Activated T-cell treated with anti-CD3 and anti-CD28 coated beads, Interleukin-2, amount 50 U/mL, for 72 hours (primary cell): ENCODE measurements at regions not wholly inside any gene's neighbourhood (a gene's known extent, or its start where the extent isn't known, plus 50 kb on each side); places are given as distances from the start of the nearest gene placed in this dataset.

Experiments used
- ATAC-seq, 2 donors: fragments of 150-1000 bp; cut with Tn5 transposase; replicated peaks in 1 of 2; 2 replicates each; pipeline ENCODE4 v1.10.0; 2021; ENCODE audit warnings: moderate library complexity in 2 of 2, mild to moderate bottlenecking in 1 of 2
- DNase-seq, 2 donors: peaks; one replicate each; pipeline ENCODE4 v3.0.0; 2021 to 2022; ENCODE audit warnings: mixed read lengths in 1 of 2
- H3K27ac Mint-ChIP-seq: one replicate; pipeline ENCODE4 v1.8.0; 2022; ENCODE audit warnings: mild to moderate bottlenecking, moderate library complexity, mixed read lengths
- H3K27me3 Mint-ChIP-seq: one replicate; pipeline ENCODE4 v1.8.0; 2022; ENCODE audit warnings: low read depth, mixed read lengths
- H3K36me3 Mint-ChIP-seq, 2 donors: one replicate each; pipeline ENCODE4 v1.8.0; 2022; ENCODE audit warnings: mixed read lengths in 2 of 2, mild to moderate bottlenecking in 1 of 2; ENCODE audit not compliant: insufficient read depth in 2 of 2
- H3K4me1 Mint-ChIP-seq: one replicate; pipeline ENCODE4 v1.8.0; 2022; ENCODE audit warnings: low read depth, mixed read lengths
- H3K4me3 Mint-ChIP-seq, 2 donors: one replicate each; pipeline ENCODE4 v1.8.0; 2022; ENCODE audit warnings: mild to moderate bottlenecking in 2 of 2, mixed read lengths in 2 of 2, moderate library complexity in 2 of 2
- H3K9me3 Mint-ChIP-seq, 2 donors: one replicate each; pipeline ENCODE4 v1.8.0; 2022; ENCODE audit warnings: mixed read lengths in 2 of 2

DNA sequence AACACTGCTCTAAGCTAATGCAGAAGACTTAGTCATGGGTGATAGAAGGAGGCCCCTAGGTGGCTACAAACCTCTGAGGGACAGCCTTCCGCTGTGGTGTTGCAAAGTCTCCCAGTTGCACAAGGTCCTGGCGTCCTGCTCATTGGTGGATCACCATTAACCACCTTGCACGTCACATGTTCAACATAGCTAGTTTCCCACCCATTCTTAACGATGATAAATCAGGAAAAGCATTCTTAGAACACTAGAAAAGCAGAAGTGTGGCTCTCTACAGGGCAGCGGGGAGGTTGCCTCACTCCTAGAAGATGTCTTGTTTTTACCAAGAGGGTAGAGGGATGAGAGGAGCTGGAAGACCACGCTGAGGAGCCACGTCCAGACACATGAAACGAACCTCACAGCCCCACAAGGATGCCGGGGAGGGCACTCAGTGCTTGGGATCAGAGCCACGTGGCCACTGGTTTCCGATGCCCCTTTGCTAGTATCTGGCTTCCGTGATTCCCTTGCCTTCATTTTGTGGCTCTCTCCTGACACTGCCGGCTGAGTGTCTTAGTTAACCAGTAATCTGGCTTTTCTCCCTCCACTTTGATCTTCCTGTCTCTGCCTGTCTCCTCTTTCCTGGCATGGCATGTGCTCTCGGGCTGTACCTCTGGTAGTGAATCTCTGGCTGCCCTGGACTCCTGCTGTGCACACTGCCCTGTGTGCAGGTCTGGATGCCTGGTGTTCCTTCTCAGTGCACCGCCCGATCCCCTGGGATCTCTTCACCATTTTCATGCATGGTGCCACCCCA, 91.4 kb upstream of the NEDD9 start:
- peak overlapping the region; percentile 83 to 84 for H3K4me3 Mint-ChIP-seq
- ATAC-seq (peak in 1 of 2 donors; percentile 2), DNase-seq (no peak)
- peaks cover 1 to 5% of the 10 kb centered on the region in 2 donors for H3K9me3 Mint-ChIP-seq
- H3K27me3 Mint-ChIP-seq = no peaks in the 10 kb centered on the region
- H3K36me3 Mint-ChIP-seq = peaks cover 8 to 12% of the 10 kb centered on the region in 2 donors
- H3K27ac Mint-ChIP-seq = peak overlapping the region; percentile 89
- peaks cover 89% of the 10 kb centered on the region for H3K4me1 Mint-ChIP-seq

GRCh38 chr6:11322252-11322885, 89.9 kb upstream of the NEDD9 start:
- H3K27me3 Mint-ChIP-seq = no peaks in the 10 kb centered on the region
- no peak for ATAC-seq
- no peak for DNase-seq
- H3K27ac Mint-ChIP-seq = no peak overlapping the region
- H3K4me1 Mint-ChIP-seq = peaks cover 90% of the 10 kb centered on the region
- H3K9me3 Mint-ChIP-seq = peaks cover 1 to 5% of the 10 kb centered on the region in 2 donors
- H3K4me3 Mint-ChIP-seq = no peak overlapping the region
- H3K36me3 Mint-ChIP-seq = peaks cover 11 to 14% of the 10 kb centered on the region in 2 donors

- Mint-ChIP-seq H3K4me3 (no peak overlapping the region), H3K27ac (no peak overlapping the region), H3K36me3 (peaks cover 10 to 22% of the 10 kb centered on the region in 2 donors), H3K4me1 (peaks cover 86% of the 10 kb centered on the region), H3K9me3 (peaks cover 1 to 5% of the 10 kb centered on the region in 2 donors), H3K27me3 (no peaks in the 10 kb centered on the region)
- ATAC-seq (no peak), DNase-seq (no peak)
Observed at GRCh38 chr6:11320914-11321597, 88.6 kb upstream of the NEDD9 start.

GRCh38 chr6:11318835-11319813, 86.7 kb upstream of the NEDD9 start:
- Mint-ChIP-seq H3K4me3 (peak overlapping the region; percentile 2 to 27), H3K27me3 (no peaks in the 10 kb centered on the region), H3K27ac (peak overlapping the region; percentile 94), H3K36me3 (peaks cover 7 to 18% of the 10 kb centered on the region in 2 donors), H3K4me1 (peaks cover 69% of the 10 kb centered on the region), H3K9me3 (peaks cover 0 to 5% of the 10 kb centered on the region in 2 donors)
- ATAC-seq (no peak), DNase-seq (no peak)

DNA sequence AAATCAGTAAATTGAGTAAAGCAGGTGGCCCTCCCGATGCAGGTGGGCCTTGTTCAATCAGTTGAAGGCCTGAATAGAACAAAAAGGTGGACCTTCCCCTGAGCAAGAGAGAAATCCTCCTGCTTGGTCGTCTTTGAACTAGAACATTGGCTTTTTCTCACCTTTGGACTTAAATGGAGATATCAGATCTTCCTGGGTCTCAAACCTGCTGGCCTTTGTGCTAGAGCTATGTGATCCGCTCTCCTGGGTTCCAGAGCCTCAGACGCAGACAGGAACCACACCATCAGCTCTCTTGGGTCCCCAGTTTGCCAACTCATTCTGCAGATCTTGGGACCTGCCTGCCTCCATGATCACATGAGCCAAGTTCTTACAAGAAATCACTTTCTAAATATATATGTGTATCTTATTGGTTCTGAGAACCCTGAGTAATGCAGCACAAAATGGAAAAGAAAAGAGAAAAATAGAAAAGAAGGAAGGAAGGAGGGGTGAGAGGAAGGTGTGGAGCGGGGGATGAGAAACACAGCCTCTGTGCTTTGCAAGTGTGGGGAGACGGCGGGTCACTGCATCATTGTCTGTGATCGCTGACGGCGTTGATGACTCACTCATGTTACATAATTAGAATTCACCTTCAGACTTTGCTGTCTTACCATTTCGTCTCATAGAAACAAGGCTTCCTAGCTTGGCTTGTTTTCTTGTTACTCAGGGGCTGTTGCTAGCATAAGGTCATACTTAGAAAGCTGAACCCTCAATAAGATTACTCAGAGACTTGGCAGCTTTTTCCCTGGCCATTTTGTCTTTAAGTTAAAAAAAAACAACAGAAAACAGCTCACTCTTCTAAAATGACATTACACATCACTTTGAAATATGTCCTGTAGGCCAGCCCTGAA, 85.7 kb upstream of the NEDD9 start:
- Mint-ChIP-seq H3K4me1 (peaks cover 59% of the 10 kb centered on the region), H3K27ac (peak overlapping the region; percentile 94), H3K36me3 (peaks cover 6 to 20% of the 10 kb centered on the region in 2 donors), H3K9me3 (peaks cover 0 to 8% of the 10 kb centered on the region in 2 donors), H3K4me3 (peak overlapping the region; percentile 2 to 27), H3K27me3 (no peaks in the 10 kb centered on the region)
- ATAC-seq = peak; percentile 95 to 96
- peak; percentile 73 to 75 for DNase-seq

DNA sequence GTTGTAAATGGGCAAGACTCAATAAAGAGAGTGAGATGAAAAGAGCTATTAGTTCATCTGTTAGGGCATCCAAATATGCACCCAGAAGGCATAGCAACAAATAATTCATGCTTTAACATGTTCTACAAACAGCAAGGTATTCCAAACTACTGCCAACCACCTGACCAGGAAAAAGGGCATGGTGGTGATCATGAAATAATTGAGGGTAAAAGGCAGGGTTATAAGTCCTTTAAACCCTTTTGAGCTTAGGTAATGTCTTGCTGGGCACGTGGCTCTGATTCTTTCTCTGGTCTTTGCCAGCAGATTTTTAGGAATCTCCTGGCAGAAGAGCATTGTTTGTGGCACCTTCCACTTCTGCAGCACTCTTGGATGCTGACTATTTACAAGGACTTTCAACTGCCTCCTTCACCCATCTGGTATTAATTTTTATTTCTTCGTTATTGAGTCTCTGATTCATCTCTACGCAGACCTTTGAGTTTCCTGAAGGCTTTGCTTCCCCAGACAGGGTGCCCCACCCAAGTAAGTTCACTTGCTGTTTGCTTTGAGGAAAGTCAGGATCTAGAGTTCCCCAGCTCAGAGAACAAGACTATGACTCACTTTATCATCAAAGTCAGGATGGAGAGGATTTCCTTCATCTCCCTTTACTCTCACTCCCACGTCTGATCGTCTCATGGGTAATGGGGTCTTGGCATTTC, 83.4 kb upstream of the NEDD9 start:
- Mint-ChIP-seq H3K27ac (no peak overlapping the region), H3K4me1 (peaks cover 41% of the 10 kb centered on the region), H3K9me3 (peaks cover 6 to 11% of the 10 kb centered on the region in 2 donors), H3K36me3 (peaks cover 10 to 25% of the 10 kb centered on the region in 2 donors), H3K27me3 (no peaks in the 10 kb centered on the region), H3K4me3 (no peak overlapping the region)
- no peak for DNase-seq
- no peak for ATAC-seq

GRCh38 chr6:11313207-11313606, 80.7 kb upstream of the NEDD9 start:
- Mint-ChIP-seq H3K4me1 (peaks cover 25% of the 10 kb centered on the region), H3K27ac (no peak overlapping the region), H3K36me3 (peaks cover 12 to 18% of the 10 kb centered on the region in 2 donors), H3K4me3 (no peak overlapping the region), H3K27me3 (no peaks in the 10 kb centered on the region), H3K9me3 (peaks cover 6 to 7% of the 10 kb centered on the region in 2 donors)
- no peak for ATAC-seq
- DNase-seq = no peak

GRCh38 chr6:11311970-11312369, 79.5 kb upstream of the NEDD9 start:
- no peak for DNase-seq
- Mint-ChIP-seq H3K36me3 (peaks cover 9 to 15% of the 10 kb centered on the region in 2 donors), H3K9me3 (peaks cover 6 to 7% of the 10 kb centered on the region in 2 donors), H3K4me3 (no peak overlapping the region), H3K27ac (no peak overlapping the region), H3K4me1 (peaks cover 20% of the 10 kb centered on the region), H3K27me3 (no peaks in the 10 kb centered on the region)
- no peak for ATAC-seq

- Mint-ChIP-seq H3K9me3 (peaks cover 6 to 7% of the 10 kb centered on the region in 2 donors), H3K36me3 (peaks cover 7 to 8% of the 10 kb centered on the region in 2 donors), H3K4me1 (peaks cover 14% of the 10 kb centered on the region), H3K4me3 (no peak overlapping the region), H3K27me3 (no peaks in the 10 kb centered on the region), H3K27ac (no peak overlapping the region)
- DNase-seq (no peak), ATAC-seq (no peak)
Observed at GRCh38 chr6:11309947-11310665, 77.6 kb upstream of the NEDD9 start.

DNA sequence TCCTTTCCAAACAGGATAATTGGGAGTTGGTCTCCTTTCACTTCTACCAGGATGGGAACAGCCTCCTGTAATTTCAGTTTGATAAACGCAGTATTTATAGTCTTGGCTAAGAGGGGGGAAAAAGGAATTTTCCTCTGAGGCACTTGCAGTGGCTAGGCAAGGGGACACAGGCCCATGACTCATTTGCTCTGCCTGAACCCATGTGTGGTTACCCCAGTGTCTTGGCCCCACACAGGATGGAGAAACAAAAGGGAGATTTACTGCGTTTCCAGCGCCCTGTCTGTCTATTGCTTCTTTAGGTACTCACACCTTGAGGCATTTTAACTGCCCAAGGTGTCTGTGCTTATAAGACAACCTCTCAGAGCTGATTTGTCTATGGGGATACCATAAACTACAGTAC, 74.8 kb upstream of the NEDD9 start:
- no peak overlapping the region for H3K4me3 Mint-ChIP-seq
- peak overlapping the region; percentile 36 for H3K27ac Mint-ChIP-seq
- H3K27me3 Mint-ChIP-seq = no peaks in the 10 kb centered on the region
- no peak for DNase-seq
- peaks cover 25% of the 10 kb centered on the region for H3K4me1 Mint-ChIP-seq
- peak; percentile 52 to 67 for ATAC-seq
- H3K9me3 Mint-ChIP-seq = peaks cover 2 to 4% of the 10 kb centered on the region in 2 donors
- peaks cover 11 to 22% of the 10 kb centered on the region in 2 donors for H3K36me3 Mint-ChIP-seq

DNA sequence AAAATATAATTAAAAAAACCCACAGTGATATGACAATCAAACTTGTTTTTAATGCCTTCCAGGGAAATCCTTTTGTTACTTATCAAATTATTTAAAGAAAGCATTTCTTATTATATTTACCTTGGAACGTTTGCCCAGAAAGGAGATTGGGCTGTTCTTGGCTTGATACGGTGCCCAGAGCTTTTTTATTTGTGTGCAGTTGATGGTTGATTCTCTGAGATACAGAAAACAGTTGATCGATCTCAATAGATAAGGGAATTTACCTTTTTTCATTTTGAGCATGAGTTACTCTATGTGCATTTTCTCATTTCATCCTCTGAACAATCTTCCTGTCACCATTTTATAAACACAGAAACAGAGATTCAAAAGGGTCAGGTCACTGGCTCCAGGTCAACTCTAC, 72.5 kb upstream of the NEDD9 start:
- Mint-ChIP-seq H3K27ac (no peak overlapping the region), H3K9me3 (peaks cover 4 to 8% of the 10 kb centered on the region in 2 donors)
- ATAC-seq = no peak

More for the DNA sequence above, 72.5 kb upstream of the NEDD9 start:
- DNase-seq = no peak
- no peak overlapping the region for H3K4me3 Mint-ChIP-seq
- H3K4me1 Mint-ChIP-seq = peaks cover 41% of the 10 kb centered on the region
- H3K36me3 Mint-ChIP-seq = peaks cover 19 to 38% of the 10 kb centered on the region in 2 donors
- no peaks in the 10 kb centered on the region for H3K27me3 Mint-ChIP-seq
